ENCODE measurements at regions not wholly inside any gene's neighbourhood (a gene's known extent, or its start where the extent isn't known, plus 50 kb on each side); places are given as distances from the start of the nearest gene placed in this dataset.

DNA sequence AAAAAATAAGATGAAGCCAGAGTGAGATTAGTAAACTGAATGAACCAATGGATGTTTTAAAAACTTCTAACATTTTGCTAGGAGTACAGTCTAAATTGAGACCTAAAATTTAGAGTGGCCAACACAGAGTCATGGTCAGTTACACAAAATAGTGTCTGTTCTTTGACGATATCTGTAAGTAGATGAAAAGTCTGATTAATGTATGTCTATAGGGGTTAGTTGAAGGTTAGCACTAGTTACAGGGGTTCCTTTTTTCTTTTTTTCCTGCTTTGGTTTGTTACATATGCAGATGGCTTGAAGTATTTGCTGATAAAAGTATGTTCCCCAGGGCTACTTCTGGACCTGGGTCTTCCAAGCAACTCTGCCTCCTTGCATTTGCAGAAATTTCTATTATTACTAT, 90.1 kb upstream of the MTPN start:
- TF ChIP-seq CTCF (IDR thresholded peaks at IDR 0.05; ENCODE audit: insufficient read depth, low read length, poor library complexity, severe bottlenecking) (no peak), EZH2phosphoT487 (conservative IDR thresholded peaks at IDR 0.05; ENCODE audit: low read length) (no peak)
